Stomach (tissue), 8 donors: ENCODE measurements at regions not wholly inside any gene's neighbourhood (a gene's known extent, or its start where the extent isn't known, plus 50 kb on each side); places are given as distances from the start of the nearest gene placed in this dataset.

Source experiments
- DNase-seq, 2 donors: peaks; one replicate each; pipeline versions ENCODE4 v3.0.0 to v3.0.0-alpha.2; 2013 to 2019
- H3K27ac ChIP-seq, 5 donors: fragments of 200-600 bp in 4 of 5; sonication (generic) in 4 of 5; one replicate each; pipeline ENCODE4 v1.5.1; 2013 to 2019; ENCODE audit warnings: mild to moderate bottlenecking in 1 of 5, moderate library complexity in 1 of 5
- H3K27me3 ChIP-seq, 3 donors: fragments of 200-600 bp; sonication (generic); one replicate each; pipeline ENCODE4 v1.5.1; 2017 to 2019; ENCODE audit warnings: mixed run types in 1 of 3
- H3K36me3 ChIP-seq, 4 donors: fragments of 200-600 bp; sonication (generic); 1 replicate in 3 of 4; 2 replicates in 1 of 4; pipeline ENCODE4 v1.5.1; 2016 to 2019
- H3K4me1 ChIP-seq, 4 donors: fragments of 200-600 bp; sonication (generic); one replicate each; pipeline ENCODE4 v1.5.1; 2016 to 2019
- H3K4me3 ChIP-seq, 4 donors: fragments of 200-600 bp; sonication (generic) in 3 of 4; one replicate each; pipeline ENCODE4 v1.5.1; 2016 to 2019; ENCODE audit warnings: mild to moderate bottlenecking in 1 of 4
- H3K9me3 ChIP-seq, 4 donors: fragments of 200-600 bp; sonication (generic); one replicate each; pipeline ENCODE4 v1.5.1; 2016 to 2019
- CTCF ChIP-seq, 7 experiments: fragments of 450-650 bp in 4 of 7; fragments of 200-600 bp in 3 of 7; sonication (generic) in 3 of 7; IDR thresholded peaks; one replicate each; pipeline ENCODE4 v1.5.1; 2016 to 2019; ENCODE audit warnings: antibody characterized with exemption in 7 of 7, control low read depth in 2 of 7, mild to moderate bottlenecking in 1 of 7
- EP300 ChIP-seq: sonication (generic); formaldehyde crosslinking; IDR thresholded peaks from one replicate; pipeline ENCODE4 v1.6.1; 2017; ENCODE audit warnings: antibody characterized with exemption
- POLR2A ChIP-seq, 4 donors: fragments of 450-650 bp; IDR thresholded peaks; one replicate each; pipeline ENCODE4 v1.6.1; 2016; ENCODE audit warnings: antibody characterized with exemption in 4 of 4, control low read depth in 2 of 4, mild to moderate bottlenecking in 1 of 4, moderate library complexity in 1 of 4
- POLR2AphosphoS5 ChIP-seq, 3 donors: sonication (generic); formaldehyde crosslinking; IDR thresholded peaks; one replicate each; pipeline ENCODE4 v1.6.1; 2016; ENCODE audit warnings: antibody characterized with exemption in 3 of 3
- WGBS, 5 donors: extraction: QIAGEN DNeasy Blood & Tissue Kit in 3 of 5; methylation state at CpG; one replicate each; pipeline versions ENCODE4 v1.1.5 to v1.1.7; 2013 to 2018; 5-methylcytosine and 5-hydroxymethylcytosine counted together
- intact Hi-C: fragments of 100-400 bp; cut with DNase I; formaldehyde crosslinking; loops from one replicate; pipeline ENCODE4 v1.15.1; 2023; ENCODE audit warnings: low total_unique reads
- donor health status: healthy with polysubstance abuse.
- donor health status: Bipolar disorder and iron deficiency.
- donor health status: healthy.

GRCh38 chr9:2928411-2928810 is 84.5 kb upstream of the PUM3 start:
- Histone ChIP-seq H3K4me3 (no peak overlapping the region), H3K4me1 (peaks cover 0 to 5% (median 0%) of the 10 kb centered on the region in 4 donors), H3K9me3 (peaks cover 0 to 6% (median 0%) of the 10 kb centered on the region in 4 donors), H3K27me3 (peaks cover 0 to 6% (median 0%) of the 10 kb centered on the region in 3 donors), H3K36me3 (no peaks in the 10 kb centered on the region), H3K27ac (no peak overlapping the region)
- no peak for DNase-seq
- 82 to 89% (median 84%) methylated on average over 3 of the region's 3 CpGs for WGBS, 5 donors
- intact Hi-C loops = no loop called here
- TF ChIP-seq POLR2AphosphoS5 (IDR thresholded peaks at IDR 0.05) (no peak), POLR2A (IDR thresholded peaks at IDR 0.05) (no peak), EP300 (no peak), CTCF (IDR thresholded peaks at IDR 0.05) (no peak)

DNA sequence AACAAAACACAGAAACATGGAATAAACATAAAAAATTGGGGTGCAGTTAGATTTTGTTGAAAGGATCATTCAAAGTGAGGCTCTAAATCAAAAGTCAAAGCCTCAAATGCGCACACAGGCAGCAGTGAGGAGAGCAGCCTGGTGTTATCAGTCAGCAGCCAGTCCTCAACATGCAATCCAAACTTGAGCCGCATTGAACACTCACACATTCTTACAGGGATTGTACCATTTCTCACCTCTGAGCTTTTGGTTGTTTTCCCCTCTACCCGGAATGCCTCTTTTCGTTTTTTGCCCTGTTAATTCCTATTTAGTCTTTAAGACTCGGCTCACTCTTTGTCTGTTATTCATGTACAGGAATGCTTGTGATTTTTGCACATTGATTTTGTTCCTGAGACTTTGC is 81.1 kb upstream of the PUM3 start:
- Histone ChIP-seq H3K4me1 (peaks cover 0 to 5% (median 0%) of the 10 kb centered on the region in 4 donors), H3K27ac (no peak overlapping the region), H3K9me3 (peaks cover 0 to 6% (median 0%) of the 10 kb centered on the region in 4 donors), H3K27me3 (peaks cover 0 to 7% (median 0%) of the 10 kb centered on the region in 3 donors), H3K36me3 (no peaks in the 10 kb centered on the region), H3K4me3 (no peak overlapping the region)
- no peak for DNase-seq
- intact Hi-C loops = no loop called here
- TF ChIP-seq POLR2AphosphoS5 (IDR thresholded peaks at IDR 0.05) = no peak
- 66 to 77% (median 72%) methylated on average over 5 of the region's 5 CpGs for WGBS, 5 donors

DNA sequence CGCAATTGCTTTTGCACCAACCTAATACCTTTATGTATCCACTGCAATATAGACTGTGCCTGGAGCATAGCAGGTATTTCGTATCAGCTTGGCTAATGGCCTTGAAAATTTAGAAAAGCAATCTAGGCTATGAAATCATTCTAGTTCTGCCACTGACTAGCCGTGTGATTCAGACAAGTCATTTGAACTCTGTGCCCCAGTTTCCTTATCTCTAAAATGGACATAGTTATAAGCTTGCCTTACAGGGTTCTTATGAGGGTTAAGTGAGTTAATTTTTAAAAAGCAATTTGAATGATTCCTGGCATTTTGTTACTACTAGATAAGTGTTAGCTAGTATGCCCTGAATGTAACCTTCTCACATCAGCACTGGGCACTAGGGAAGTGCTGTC is 80.5 kb upstream of the PUM3 start:
- Histone ChIP-seq H3K27me3 (peaks cover 0 to 7% (median 0%) of the 10 kb centered on the region in 3 donors), H3K9me3 (peaks cover 0 to 6% (median 0%) of the 10 kb centered on the region in 4 donors), H3K4me1 (peaks cover 0 to 5% (median 0%) of the 10 kb centered on the region in 4 donors), H3K4me3 (no peak overlapping the region), H3K36me3 (no peaks in the 10 kb centered on the region), H3K27ac (no peak overlapping the region)
- no peak for DNase-seq
- no peak for TF ChIP-seq POLR2A (IDR thresholded peaks at IDR 0.05)
- TF ChIP-seq CTCF (IDR thresholded peaks at IDR 0.05) = no peak
- no peak for TF ChIP-seq POLR2AphosphoS5 (IDR thresholded peaks at IDR 0.05)
- TF ChIP-seq EP300 = no peak
- WGBS, 5 donors = 28 to 64% (median 49%) methylated on average over 3 of the region's 3 CpGs
- intact Hi-C loops = no loop called here

- peak in 1 of 2 donors; percentile 20 for DNase-seq
- no peak overlapping the region for H3K4me3 ChIP-seq
- 38 to 54% (median 48%) methylated on average over 6 of the region's 6 CpGs for WGBS, 5 donors
- H3K27me3 ChIP-seq = peaks cover 0 to 7% (median 0%) of the 10 kb centered on the region in 3 donors
- H3K36me3 ChIP-seq = no peaks in the 10 kb centered on the region
- H3K9me3 ChIP-seq = peaks cover 0 to 6% (median 0%) of the 10 kb centered on the region in 4 donors
- no peak overlapping the region for H3K27ac ChIP-seq
- intact Hi-C loops = no loop called here
- TF ChIP-seq CTCF (IDR thresholded peaks at IDR 0.05) (no peak), EP300 (no peak), POLR2A (IDR thresholded peaks at IDR 0.05) (no peak), POLR2AphosphoS5 (IDR thresholded peaks at IDR 0.05) (no peak)
- H3K4me1 ChIP-seq = peaks cover 0 to 5% (median 0%) of the 10 kb centered on the region in 4 donors
Observed at GRCh38 chr9:2923766-2924379, 80.0 kb upstream of the PUM3 start.

- DNase-seq = no peak
- intact Hi-C loops = no loop called here
- Histone ChIP-seq H3K36me3 (no peaks in the 10 kb centered on the region), H3K27ac (no peak overlapping the region), H3K4me1 (peaks cover 0 to 4% (median 0%) of the 10 kb centered on the region in 4 donors), H3K27me3 (peaks cover 0 to 7% (median 0%) of the 10 kb centered on the region in 3 donors), H3K4me3 (no peak overlapping the region), H3K9me3 (no peaks in the 10 kb centered on the region)
- TF ChIP-seq EP300 (no peak), POLR2AphosphoS5 (IDR thresholded peaks at IDR 0.05) (no peak), POLR2A (IDR thresholded peaks at IDR 0.05) (no peak), CTCF (IDR thresholded peaks at IDR 0.05) (no peak)
- WGBS, 5 donors = 46 to 75% (median 69%) methylated on average over 2 of the region's 2 CpGs
Observed at GRCh38 chr9:2919347-2919746, 75.5 kb upstream of the PUM3 start.
